C4-2B (cell line): ENCODE measurements at regions not wholly inside any gene's neighbourhood (a gene's known extent, or its start where the extent isn't known, plus 50 kb on each side); places are given as distances from the start of the nearest gene placed in this dataset.
"Not testable (repeated sequence)": the region's sequence is repeated elsewhere in the genome, so short reads cannot be mapped to it uniquely, and the experiment has no call there.

Experiments
- H3K27ac ChIP-seq: fragments of 450-650 bp; 2 replicates; pipeline ENCODE4 v1.5.1; 2017
- ZFX ChIP-seq: fragments of 450-650 bp; IDR thresholded peaks from 2 replicates; pipeline ENCODE4 v1.6.1; 2017
- TF ChIP-seq, protein P1 (sequence below): fragments of 450-650 bp; conservative IDR thresholded peaks from 2 replicates; pipeline ENCODE4 v1.5.1; 2017; ENCODE audit warnings: mild to moderate bottlenecking

DNA sequence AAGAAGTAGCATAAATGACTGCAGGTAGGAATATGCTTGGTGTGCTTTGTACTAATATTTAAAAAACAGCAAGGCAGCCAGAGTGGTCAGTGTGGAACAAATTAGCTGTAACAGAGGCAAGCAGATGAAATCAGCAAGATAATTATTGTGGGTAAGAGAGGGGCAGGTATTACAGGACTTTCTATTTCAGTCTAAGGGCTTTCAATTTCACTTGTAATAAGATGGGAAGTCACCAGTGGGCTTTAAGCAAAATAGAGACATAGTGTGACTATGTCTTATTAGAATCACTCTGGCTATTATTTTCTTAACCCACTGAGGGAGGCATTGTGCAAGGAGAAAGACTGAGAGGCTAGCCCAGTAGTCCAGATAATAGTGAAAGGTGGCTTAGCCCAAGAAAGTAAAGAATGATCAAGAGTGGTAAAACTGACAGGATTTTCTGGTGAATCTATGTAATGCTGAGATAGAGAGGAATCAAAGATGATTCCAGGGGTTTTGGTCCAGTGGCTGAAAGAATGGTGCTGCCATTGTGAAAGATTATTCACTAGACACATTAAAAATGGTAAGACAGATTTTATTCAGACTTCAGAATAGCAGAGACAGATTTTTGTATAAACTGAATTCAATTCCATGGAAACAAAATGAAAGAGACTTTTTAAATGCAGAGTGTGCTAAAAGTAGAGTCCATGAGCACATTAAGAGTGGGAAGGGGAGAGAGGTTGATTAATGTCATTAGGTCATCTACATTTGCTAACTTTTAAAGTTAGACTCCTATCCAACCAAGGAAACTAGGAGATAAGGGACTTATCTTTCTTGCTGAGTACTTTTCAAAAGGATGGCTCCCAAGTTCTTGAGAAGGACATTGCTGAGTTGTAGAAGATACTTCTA is 1136.0 kb downstream of the HACE1 start:
- TF ChIP-seq ZFX, result no peak
- TF ChIP-seq, protein P1, sequence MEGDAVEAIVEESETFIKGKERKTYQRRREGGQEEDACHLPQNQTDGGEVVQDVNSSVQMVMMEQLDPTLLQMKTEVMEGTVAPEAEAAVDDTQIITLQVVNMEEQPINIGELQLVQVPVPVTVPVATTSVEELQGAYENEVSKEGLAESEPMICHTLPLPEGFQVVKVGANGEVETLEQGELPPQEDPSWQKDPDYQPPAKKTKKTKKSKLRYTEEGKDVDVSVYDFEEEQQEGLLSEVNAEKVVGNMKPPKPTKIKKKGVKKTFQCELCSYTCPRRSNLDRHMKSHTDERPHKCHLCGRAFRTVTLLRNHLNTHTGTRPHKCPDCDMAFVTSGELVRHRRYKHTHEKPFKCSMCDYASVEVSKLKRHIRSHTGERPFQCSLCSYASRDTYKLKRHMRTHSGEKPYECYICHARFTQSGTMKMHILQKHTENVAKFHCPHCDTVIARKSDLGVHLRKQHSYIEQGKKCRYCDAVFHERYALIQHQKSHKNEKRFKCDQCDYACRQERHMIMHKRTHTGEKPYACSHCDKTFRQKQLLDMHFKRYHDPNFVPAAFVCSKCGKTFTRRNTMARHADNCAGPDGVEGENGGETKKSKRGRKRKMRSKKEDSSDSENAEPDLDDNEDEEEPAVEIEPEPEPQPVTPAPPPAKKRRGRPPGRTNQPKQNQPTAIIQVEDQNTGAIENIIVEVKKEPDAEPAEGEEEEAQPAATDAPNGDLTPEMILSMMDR, result no peak

GRCh38 chr6:103722683-103723082 is 1137.0 kb downstream of the HACE1 start:
- no peak overlapping the region for H3K27ac ChIP-seq
- TF ChIP-seq, protein P1, result no peak

More for the DNA sequence above, 1136.0 kb downstream of the HACE1 start:
- no peak overlapping the region for H3K27ac ChIP-seq

- no peak for TF ChIP-seq ZFX
- TF ChIP-seq, protein P1, result no peak
- H3K27ac ChIP-seq, result no peak overlapping the region
Measured at GRCh38 chr6:103721923-103722322, 1137.8 kb downstream of the HACE1 start.

GRCh38 chr6:103720393-103720792 is 1139.3 kb downstream of the HACE1 start:
- H3K27ac ChIP-seq, result no peak overlapping the region
- TF ChIP-seq ZFX, result no peak
- TF ChIP-seq, protein P1, result no peak

DNA sequence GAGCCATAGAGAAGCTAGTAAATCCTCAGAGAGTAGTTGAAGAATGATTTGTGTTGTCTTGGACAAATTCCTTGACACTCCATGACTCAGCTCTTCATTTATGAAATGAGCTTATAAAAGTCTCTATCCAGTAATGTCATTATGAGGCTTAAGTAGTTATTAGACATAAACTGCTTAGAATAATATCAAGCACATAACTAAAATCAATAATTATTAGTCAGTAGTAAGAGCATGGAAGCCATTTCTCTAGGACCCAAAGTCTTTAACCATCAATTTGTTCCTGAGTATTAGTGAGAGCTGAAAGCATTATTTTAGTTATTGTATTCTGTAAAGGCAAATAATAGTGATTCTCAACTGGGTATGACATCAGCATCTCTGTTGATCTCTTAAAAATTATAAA is 1140.2 kb downstream of the HACE1 start:
- no peak for TF ChIP-seq ZFX
- TF ChIP-seq, protein P1, result no peak

GRCh38 chr6:103715269-103715668 is 1144.5 kb downstream of the HACE1 start:
- TF ChIP-seq ZFX, result no peak
- TF ChIP-seq, protein P1, result no peak
- H3K27ac ChIP-seq, result no peak overlapping the region

More for the DNA sequence above, 1140.2 kb downstream of the HACE1 start:
- H3K27ac ChIP-seq, result no peak overlapping the region

- not testable (repeated sequence) for H3K27ac ChIP-seq
Measured at GRCh38 chr6:103709236-103709635, 1150.5 kb downstream of the HACE1 start.
